GM04504 (cell line): ENCODE measurements at regions not wholly inside any gene's neighbourhood (a gene's known extent, or its start where the extent isn't known, plus 50 kb on each side); places are given as distances from the start of the nearest gene placed in this dataset.

Source experiments
- DNase-seq: peaks from one replicate; pipeline ENCODE4 v3.0.0-alpha.2; 2012; ENCODE audit warnings: low read depth

DNA sequence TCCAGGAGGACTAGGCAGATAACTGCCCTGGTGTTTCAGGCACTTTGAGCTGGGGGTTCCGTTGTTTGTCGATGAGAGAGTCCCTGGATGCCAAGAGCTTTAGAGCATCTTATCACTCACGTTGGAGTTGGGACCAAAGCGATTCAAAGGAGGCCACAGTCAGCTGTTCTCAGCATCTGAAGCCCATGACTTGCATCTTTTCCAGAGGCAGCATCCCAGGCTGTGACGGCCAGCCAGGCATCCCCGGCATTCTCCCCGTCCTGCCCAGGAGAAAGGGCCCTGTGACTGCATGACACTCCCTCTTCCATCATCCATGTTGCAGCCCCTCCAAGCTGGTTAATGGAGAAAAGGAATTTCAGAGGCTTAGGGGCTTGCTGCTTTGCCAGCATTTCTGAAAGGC, 520.3 kb downstream of the CDH26 start:
- DNase-seq, result no peak

DNA sequence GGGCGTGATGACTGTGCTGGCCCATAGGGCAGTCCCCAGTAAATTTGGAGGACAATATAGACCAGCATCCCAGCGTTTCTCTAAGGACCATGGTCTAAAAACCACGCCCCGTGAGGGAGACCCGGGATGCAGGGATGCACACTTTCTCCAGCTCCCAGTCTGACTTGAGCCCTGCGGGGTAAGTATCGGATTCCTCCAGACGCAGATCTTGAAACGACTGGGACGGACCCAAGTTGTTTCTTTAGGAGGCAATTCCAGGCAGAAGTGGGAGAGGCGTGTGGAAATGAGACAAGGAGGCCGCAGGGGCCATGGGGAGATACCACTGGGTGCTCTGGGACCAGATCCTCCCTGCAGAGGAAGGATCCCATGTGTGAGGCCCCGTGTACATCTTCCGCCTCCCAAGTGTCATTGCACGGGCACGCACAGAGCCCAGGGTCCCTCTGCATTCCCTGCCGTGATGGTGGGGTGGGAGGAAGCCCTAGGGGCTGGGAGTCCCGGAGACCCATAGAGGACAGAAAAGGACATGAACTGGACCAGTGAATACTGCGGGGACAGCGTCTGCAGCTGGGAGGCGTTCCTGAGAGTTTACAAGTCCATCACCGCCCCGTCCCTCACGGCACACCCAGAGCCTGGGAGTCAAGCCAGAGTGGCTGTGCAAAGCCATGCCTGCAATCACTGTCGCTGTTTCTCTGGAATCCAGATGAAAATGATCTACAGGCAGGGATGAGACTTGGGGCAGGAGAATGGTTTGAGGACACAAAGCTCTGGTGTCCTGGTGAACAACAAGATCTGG, 522.9 kb downstream of the CDH26 start:
- no peak for DNase-seq

DNA sequence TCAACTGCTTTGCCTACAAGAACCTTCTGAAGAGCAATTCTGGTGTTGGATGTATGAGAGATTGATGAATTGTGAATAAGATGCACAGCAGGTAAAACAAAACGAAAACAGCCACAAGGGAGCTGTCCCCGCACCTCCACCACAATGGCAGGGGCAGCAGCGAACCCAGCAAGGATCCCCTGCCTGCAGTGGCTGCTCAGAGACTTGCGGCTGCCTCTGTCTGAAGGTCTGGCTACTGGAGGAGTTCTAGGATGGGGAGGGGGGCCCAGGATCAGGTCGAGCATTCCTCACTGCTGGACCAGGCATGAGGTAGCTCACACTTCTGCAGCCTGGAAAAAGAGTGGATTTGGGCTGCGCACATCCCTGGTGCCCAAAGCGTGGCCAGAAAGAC, 523.5 kb downstream of the CDH26 start:
- no peak for DNase-seq

DNA sequence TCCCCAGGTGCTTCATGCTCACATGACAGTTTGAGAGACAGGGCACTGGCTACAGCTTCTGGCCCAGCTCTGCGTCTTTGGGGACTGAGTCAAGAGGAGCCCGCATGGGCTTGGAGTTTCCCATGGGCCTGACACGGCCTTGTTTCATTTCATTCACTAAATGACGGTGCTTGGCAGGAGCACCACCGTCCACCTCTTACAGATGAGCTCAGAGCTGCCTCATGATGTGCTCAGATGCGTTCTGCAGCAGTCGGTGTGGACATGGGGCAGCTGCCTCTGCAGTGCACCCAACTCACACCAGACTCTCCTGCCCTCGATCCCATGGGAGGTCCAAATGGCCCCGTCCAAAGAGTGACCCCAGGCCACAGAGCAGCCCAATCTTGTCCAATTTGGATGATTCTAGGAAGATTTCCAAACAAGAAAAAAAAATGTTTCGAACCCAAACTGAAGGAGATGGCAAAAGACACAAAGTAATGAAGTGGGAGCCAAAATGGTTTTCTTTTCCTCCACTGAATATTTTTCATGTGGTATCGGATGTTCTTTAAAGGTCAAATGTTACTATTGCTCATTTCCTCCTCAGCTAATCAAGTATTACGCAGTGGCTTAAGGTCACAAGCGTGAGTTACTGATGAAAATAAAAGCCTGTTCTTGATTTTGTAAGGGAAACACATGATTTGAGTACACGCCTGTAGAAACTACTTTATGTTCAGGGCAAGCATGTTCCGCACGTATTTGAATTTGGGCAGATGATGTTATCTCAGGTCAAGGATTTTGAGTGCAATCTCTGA, 524.2 kb downstream of the CDH26 start:
- no peak for DNase-seq

- no peak for DNase-seq
Observed at GRCh38 chr20:60483371-60483770, 525.1 kb downstream of the CDH26 start.

- DNase-seq, result no peak
Observed at GRCh38 chr20:60484316-60484715, 526.1 kb downstream of the CDH26 start.

- DNase-seq, result no peak
Observed at GRCh38 chr20:60485012-60485760, 527.0 kb downstream of the CDH26 start.

DNA sequence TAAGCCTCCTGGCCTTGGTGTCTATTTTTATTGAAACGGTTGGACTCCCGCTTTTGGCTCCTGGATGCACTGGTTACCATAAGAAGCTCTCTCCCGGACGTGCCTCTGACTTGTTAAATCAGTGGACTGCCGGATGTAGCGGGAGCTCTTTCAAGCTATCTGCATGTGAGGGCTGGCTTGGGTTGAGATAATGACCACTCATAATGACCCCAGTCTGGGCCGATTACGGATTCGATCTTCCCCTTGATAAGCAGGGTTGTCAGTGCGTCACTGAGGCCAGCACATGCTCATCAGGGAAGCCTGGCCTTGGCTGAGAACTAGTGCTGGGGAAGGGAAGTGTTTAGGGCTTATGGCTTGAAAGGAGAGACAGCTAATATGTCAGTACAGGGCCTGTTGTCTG, 528.1 kb downstream of the CDH26 start:
- DNase-seq, result no peak

GRCh38 chr20:60486937-60487336, 528.7 kb downstream of the CDH26 start:
- DNase-seq, result no peak

- no peak for DNase-seq
Observed at GRCh38 chr20:60490217-60491050, 532.2 kb downstream of the CDH26 start.

DNA sequence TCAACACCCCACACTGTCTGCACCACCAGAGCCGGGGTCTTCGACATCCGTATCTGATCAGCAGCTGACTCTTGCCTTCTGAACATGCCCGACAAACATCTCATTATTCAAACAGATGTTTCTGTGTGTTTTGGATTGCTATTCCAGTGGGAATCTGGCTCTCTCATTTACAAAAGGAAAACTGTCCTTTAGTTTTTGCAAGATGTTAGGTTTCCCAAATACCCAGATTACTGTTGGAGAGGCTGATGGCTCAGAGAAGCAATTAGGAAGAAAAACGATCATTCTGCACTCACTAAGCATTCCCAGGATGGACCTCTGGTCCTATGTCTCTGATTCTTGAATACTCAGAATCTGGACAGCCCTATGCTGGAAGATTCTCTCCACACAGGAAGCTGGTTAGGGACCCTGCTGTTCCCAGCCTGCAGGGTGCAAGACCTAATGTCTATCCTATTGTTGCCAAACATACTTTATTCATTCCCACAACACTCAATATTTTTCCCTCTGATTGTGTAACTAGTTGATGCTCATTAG, 532.9 kb downstream of the CDH26 start:
- no peak for DNase-seq

GRCh38 chr20:60494476-60494875, 536.3 kb downstream of the CDH26 start:
- no peak for DNase-seq

GRCh38 chr20:60497298-60498035, 539.2 kb downstream of the CDH26 start:
- no peak for DNase-seq

GRCh38 chr20:60500038-60500701, 541.9 kb downstream of the CDH26 start:
- DNase-seq, result no peak

GRCh38 chr20:60501048-60501447, 542.8 kb downstream of the CDH26 start:
- no peak for DNase-seq

DNA sequence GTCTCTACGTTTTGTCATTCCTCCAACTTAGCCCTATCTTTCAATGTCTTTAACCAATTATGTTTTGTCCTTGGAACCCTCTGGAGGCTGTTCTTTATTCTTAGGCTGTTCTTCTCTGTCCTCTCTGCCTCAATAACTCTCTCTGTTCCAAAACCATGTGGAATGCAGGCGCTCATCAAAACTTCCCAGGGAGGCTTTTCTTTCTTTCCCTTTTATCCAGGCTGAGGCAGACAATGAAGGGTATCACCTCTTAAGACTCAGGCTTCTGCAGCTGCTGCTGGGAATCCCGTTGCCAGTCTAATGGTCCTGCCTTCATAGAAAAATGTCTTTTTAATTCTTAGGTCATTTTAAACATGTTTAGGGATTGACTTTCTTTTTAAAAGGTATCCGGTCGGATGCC, 544.7 kb downstream of the CDH26 start:
- no peak for DNase-seq

- DNase-seq, result no peak
Observed at GRCh38 chr20:60505423-60505822, 547.2 kb downstream of the CDH26 start.

DNA sequence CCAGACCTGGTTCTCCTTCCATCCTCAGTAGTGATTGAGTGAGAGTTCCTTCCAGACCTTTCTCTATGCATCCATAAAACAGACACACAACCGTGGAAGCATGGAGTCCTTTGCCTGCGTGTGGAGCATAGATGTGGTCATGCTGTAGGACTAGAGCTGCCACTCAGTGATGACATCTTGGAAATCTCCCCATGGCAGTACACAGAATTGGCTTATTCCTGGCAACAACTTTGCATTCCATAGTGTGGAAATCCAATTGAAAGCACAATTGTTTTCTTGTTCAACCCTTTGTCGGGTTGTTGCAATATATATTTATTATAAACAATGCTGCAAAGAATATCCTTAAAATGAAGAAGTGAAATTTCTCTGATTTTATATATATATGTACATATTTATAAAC, 547.8 kb downstream of the CDH26 start:
- no peak for DNase-seq

DNA sequence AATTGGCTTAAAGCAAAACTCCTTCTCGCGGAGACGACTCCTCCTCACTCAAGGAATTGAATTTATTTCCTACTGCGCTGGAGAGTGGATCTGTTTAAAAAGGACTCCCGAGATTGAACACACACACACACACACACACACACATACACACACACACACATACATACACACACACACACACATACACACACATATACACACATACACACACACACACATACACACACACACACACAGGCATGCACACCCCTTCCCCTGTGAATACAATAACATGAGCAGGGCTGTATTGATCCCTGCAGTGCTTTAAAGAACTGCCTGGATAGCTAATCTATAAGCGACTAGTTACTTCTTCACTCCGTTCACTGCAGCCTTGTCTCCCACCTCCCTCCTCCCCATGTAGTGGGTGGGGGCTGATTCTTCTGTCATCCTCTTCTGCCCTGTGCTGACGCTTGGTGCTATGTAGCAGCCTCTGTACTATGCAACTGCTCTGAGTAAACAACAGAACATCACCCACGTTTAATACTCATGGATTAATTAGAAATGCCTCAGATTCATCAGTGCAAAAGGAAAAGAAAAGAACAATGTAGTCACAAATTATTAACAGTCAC, 549.0 kb downstream of the CDH26 start:
- DNase-seq, result no peak

DNA sequence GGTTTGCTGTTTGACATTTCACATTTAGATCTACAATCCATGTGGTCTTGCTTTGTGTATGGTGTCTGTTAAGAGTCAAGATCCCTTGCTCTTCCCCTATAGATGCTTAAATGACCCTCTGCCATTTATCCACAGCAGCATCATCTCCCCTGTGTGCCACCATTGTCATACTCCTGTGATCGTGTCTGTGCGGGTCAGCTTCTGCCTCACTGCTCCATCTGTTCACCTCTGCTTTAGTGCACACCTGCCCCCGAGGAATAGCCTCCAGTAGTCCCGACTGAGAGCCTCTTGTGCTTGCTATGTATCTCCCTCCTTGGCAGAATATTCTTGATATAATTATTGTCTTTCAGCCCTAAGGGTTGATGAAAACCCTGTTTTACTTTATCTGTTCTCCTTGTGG, 551.2 kb downstream of the CDH26 start:
- DNase-seq, result no peak
